IPS-NIHi7 (cell line): ENCODE measurements at regions not wholly inside any gene's neighbourhood (a gene's known extent, or its start where the extent isn't known, plus 50 kb on each side); places are given as distances from the start of the nearest gene placed in this dataset.
"Not testable (repeated sequence)": the region's sequence is repeated elsewhere in the genome, so short reads cannot be mapped to it uniquely, and the experiment has no call there.

ENCODE experiments used
- DNase-seq: peaks from one replicate; pipeline ENCODE4 v3.0.0; 2012; ENCODE audit warnings: mixed read lengths; ENCODE audit errors: extremely low spot score

DNA sequence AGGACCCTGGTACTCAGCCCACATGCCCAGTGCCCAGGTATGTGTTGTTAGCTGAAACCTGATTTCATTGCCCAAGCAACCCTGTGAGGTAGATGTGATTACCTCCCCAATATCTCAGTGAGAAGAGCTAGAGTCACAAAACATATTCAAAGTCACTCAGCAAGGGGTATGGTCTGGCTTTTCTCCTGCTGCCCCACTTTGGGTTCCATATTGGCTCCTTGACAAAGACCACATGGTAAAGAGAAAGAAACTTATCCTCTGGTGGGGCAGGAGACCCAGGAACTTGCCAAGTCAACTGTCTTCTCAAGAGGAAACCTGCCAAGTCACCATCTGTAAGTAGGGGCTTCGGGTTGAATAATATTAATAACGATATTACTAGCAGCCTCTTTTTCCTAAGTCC lies 148.3 kb upstream of the LMCD1 start:
- no peak for DNase-seq

GRCh38 chr3:8355346-8355745 lies 146.3 kb upstream of the LMCD1 start:
- no peak for DNase-seq

DNA sequence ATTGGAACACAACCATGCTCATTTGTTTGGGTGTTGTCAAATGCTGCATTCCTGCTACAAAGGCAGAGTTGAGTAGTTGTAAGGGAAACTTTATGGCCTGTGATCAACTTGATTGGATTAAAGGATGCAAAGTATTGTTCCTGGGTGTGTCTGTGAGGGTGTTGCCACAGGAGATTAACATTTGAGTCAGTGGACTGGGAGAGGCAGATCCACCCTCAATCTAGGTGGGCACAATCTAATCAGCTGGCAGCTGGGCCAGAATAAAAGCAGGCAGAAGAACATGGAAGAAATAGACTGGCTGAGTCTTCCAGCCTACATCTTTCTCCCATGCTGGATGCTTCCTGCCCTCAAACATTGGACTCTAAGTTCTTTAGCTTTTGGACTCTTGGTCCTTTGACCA lies 145.6 kb upstream of the LMCD1 start:
- DNase-seq: not testable (repeated sequence)

- no peak for DNase-seq
Measured at GRCh38 chr3:8357859-8358258, 143.8 kb upstream of the LMCD1 start.

DNA sequence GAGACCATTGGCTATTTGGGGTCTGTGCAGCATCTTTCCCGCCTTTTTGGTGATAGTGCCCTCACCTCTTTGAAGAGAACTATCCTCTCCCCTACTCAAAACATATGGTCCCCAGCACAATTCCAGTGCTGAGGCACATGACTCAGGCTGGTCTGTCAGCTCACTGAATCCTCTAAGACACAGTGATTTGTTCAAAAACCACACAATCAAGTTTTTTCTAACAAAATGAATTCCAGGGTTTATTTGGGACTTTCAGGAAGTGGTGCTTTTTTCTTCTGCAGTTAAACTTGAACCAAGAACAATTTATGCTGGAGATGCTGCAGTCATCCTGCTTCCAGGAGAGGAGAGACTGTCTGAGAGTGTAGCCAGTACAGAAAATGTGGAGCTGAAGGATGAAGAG lies 142.5 kb upstream of the LMCD1 start:
- DNase-seq: no peak

GRCh38 chr3:8363200-8363599 lies 138.4 kb upstream of the LMCD1 start:
- DNase-seq: no peak

DNA sequence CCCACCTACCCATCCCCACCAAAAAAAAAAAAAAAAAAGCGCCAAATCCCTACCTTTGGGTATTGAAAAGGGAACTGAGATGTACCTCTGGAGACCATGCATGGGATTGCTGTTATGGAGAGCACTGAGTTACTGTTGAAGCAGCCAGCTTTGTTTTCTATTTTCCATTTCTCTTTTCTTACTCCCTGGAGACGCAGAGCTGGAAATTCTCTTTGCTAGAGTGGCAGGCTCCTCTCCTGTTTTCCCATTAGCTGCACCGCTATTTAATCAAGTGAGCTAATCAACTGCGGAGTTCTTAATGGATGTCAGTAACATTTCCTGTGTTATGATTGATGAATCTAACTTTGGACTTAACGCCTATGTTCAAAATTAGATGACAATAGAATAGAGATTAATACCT lies 136.1 kb upstream of the LMCD1 start:
- no peak for DNase-seq

DNA sequence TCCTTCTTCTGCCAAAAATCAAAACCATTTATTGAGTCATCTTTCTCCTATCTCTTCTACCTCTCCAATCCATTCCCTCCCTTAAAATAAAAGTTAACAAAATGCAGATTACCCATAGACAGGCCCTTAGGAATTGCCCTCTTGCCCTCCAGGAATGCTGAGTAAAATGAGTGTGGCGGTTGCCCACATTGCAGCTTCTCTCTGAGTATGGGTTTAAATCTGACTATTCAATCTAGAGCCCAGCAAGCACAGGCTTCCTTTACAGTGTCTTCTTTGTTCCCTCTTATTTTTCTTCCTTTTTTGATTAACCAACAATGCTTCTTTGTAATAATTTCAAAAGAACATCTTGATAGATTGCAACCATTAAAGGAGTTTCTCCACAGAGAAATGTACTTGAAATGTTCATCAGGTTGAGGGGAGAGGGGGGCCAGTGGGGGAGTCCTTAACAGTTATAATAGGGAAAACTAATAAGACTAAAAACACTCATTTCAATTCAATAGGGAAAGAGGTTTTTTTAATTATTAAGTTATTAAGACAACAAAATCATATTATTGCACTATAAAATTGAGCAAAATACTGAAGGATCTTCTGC lies 135.3 kb upstream of the LMCD1 start:
- DNase-seq: no peak

DNA sequence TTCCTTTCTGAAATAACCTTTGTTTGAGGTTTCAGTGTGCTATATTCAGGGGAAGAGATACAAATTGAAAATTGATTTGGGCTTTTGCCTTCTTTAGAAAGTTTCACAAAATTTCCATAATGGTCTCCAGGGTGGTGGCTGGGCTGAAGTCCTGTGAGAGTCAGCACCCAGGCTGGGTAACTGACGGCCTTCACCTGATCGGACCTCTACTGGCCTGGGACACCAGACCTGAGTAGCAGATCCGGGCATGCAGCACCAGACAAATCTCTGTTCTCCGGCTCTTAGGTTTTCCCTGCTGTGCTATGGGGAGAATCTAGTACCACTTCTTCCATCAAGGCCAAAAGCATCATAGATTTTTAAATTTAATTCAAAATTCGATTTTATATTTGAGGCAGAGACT lies 133.0 kb upstream of the LMCD1 start:
- DNase-seq: no peak

DNA sequence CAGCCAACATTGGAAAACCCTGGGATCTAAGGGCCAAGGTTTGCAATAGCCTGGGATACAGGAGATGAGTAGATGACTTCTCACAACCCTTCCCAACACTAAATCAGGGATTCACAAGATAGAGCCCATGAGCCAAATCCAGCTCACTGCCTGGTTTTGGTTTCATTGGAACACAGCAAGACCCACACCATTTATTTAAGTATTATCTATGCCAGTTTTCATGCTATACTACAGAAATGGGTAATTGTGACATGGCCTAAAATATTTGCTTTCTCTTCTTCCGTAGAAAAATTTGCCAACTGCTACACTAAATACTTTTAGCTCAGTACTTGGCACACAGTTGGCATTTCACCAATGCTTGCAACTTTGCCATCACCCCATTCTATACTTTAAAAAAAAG lies 132.0 kb upstream of the LMCD1 start:
- DNase-seq: no peak

DNA sequence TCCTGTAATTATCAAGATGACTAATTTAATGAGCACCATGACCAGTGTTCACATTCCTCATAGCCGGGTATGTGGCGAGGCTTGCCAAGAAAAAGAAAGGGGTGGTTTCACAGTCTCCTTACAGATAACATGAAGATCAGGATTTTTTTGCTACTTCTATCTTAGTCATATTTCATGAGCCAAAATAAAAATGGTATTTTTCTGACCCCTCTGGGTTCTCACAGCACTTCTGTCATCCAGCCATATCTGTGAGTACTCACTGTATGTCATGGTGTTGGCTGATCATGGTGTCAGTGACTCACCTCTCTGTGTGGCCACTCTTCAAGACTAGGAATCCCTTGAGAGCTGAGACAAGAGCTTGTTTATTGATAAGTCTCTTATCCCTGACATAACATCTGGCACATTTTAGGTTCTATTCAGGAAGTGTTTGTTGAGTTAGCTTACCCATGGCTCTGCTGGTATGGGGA lies 130.5 kb upstream of the LMCD1 start:
- DNase-seq: no peak

DNA sequence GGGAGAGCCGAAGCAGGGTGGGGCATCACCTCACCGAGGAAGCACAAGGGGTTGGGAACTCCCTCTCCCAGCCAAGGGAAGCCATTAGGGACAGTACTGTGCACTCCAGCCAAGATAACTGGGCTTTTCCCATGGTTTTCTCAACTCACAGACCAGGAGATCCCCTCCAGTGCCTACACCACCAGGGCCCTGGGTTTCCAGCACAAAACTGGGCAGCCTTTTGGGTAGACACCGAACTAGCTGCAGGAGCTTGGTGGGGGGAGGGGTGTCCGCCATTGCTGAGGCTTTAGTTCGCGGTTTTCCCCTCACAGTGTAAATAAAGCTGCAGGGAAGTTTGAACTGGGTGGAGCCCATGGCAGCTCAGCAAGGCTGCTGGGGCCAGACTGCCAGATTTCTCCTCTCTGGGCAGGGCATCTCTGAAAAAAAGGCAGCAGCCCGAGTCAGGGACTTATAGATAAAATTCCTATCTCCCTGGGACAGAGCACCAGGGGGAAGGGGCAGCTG lies 129.6 kb upstream of the LMCD1 start:
- no peak for DNase-seq

DNA sequence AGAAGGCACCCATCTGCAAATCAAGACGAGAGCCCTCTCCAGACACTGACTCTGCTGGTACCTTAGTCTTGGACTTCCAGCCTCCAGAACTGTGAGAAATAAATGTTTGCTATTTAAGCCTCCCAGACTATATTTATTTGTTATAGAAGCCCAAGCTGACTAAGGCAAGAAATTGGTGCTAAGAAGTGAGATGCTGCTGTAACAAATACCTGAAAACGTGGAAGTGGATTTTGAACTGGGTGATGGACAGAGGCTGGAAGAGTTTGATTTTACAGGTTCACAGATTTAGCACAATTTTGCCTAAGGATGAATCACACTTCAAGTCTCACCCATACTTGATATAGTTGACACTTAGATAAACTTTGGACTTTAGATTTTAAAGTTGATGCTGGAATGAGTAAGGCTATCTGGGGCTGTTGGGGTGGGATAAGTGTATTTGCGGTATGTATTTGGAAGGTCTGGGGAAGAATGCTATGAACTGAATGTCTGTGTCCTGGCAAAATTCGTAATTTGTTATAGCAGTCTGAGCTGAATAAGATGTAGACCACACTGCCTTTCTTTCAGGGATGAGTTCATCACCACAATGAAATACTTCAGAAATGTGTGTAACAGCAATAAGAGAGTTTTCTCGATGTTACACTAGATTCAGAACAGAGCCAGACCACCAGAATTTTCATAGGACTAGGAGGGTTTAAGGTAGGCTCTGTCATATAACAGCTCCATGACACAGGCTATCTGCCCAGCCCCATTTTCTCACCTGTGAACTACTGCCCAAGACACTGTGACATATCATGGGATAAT lies 120.5 kb upstream of the LMCD1 start:
- DNase-seq: no peak

- no peak for DNase-seq
Measured at GRCh38 chr3:8385848-8386620, 115.6 kb upstream of the LMCD1 start.

GRCh38 chr3:8387571-8387970 lies 114.1 kb upstream of the LMCD1 start:
- no peak for DNase-seq

DNA sequence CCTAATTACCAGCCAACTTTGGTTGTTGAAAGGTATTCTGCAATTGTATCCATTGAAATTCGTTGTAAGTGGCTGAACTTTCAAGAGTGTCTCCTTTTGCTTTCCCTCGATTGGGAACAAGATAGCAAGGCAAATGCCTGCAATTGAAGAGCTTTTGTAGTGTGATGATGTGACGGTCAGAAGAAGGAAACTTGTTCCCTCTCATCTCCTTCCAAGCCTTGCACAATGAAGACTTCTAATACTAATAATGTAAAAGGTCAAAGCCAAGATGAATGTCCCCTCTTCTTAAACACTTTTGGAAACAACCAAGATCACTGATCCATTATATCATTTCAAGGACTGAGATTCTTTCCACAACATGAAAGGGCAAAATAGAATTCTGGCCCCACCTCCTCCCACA lies 101.9 kb upstream of the LMCD1 start:
- no peak for DNase-seq

DNA sequence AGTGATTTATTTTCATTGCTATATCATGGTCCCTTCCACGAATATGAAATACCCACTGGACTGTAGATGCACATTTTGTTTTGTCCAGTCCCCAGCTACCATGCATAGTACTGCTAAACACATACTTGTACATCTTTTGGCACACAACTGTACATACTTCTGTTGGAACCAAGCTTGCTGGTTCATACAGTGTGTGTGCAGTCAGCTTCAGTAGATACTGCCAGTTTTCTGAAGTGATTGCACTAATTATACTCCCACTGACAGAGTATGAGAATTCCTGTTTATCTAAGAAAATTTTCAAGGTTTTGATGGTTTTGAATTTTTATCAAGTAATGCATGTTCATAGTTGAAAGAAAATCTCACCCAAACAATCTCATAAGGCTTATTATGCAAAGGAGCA lies 100.7 kb upstream of the LMCD1 start:
- no peak for DNase-seq

GRCh38 chr3:8403996-8404395 lies 97.6 kb upstream of the LMCD1 start:
- DNase-seq: no peak

DNA sequence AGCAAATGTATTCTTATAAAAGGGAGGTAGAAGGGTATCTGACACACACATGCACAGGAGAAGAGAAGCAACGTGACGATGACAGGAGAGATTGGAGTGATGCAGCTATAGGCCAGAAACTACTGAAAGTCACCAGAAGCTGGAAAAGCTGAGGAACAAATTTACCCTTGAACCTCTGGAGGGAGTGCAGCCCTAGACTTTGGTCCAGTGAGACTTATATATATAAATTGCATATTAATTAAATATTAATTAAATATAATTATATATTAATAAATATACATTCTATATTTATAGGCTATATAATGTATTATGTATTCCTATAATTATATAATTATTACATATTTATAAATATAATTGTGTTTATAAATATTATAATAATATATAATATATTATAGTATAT lies 96.5 kb upstream of the LMCD1 start:
- no peak for DNase-seq

DNA sequence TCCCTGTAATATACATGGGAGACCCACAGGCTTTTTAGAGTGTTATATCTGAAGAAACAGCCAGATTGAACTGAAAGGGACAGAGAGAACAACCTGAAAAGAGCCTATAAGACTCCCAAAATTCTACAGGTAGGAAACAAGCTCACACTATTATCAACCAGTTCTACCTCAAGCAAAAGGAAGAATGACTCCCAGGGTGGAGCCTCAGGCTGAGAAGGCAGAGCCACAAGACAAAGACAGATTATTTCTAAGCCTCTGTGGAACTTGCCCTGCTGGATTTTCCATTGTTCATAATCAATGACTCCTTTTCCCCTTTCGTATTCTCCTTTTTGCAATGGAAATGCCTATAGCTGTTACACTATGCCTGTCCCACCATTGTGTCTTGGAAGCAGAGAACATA lies 95.1 kb upstream of the LMCD1 start:
- no peak for DNase-seq

- DNase-seq: no peak
Measured at GRCh38 chr3:8413337-8413926, 88.2 kb upstream of the LMCD1 start.

- DNase-seq: no peak
Measured at GRCh38 chr3:8416965-8417364, 84.7 kb upstream of the LMCD1 start.
